Transverse colon (tissue), 4 donors: ENCODE measurements at regions not wholly inside any gene's neighbourhood (a gene's known extent, or its start where the extent isn't known, plus 50 kb on each side); places are given as distances from the start of the nearest gene placed in this dataset.

Experiments used
- DNase-seq: peaks from one replicate; pipeline ENCODE4 v3.0.0-alpha.2; 2019
- H3K27ac ChIP-seq, 4 donors: fragments of 200-600 bp; sonication (generic); 2 replicates each; pipeline ENCODE4 v1.5.1; 2016 to 2018; ENCODE audit warnings: inconsistent platforms in 4 of 4
- H3K27me3 ChIP-seq: fragments of 200-600 bp; sonication (generic); 2 replicates; pipeline ENCODE4 v1.5.1; 2017; ENCODE audit warnings: inconsistent platforms
- H3K36me3 ChIP-seq, 4 donors: fragments of 200-600 bp; sonication (generic); 2 replicates each; pipeline ENCODE4 v1.5.1; 2017 to 2019; ENCODE audit warnings: inconsistent platforms in 4 of 4
- H3K4me1 ChIP-seq, 4 donors: fragments of 200-600 bp; sonication (generic); 2 replicates each; pipeline ENCODE4 v1.5.1; 2017 to 2020; ENCODE audit warnings: inconsistent platforms in 4 of 4
- H3K4me3 ChIP-seq, 4 donors: fragments of 200-600 bp; sonication (generic); 1 replicate in 1 of 4; 2 replicates in 3 of 4; pipeline versions ENCODE4 v1.5.1 to v1.6.1; 2017 to 2019; ENCODE audit warnings: inconsistent platforms in 4 of 4
- H3K9me3 ChIP-seq, 2 donors: fragments of 200-600 bp; sonication (generic); 2 replicates each; pipeline ENCODE4 v1.5.1; 2017 to 2019; ENCODE audit warnings: inconsistent platforms in 2 of 2
- EP300 ChIP-seq: sonication (generic); formaldehyde crosslinking; IDR thresholded peaks from one replicate; pipeline ENCODE4 v1.6.1; 2017; ENCODE audit warnings: antibody characterized with exemption, low read depth
- POLR2A ChIP-seq: fragments of 450-650 bp; IDR thresholded peaks from one replicate; pipeline ENCODE4 v1.6.1; 2016; ENCODE audit warnings: antibody characterized with exemption, mild to moderate bottlenecking, moderate library complexity
- POLR2AphosphoS5 ChIP-seq, 3 donors: sonication (generic); formaldehyde crosslinking; IDR thresholded peaks; one replicate each; pipeline ENCODE4 v1.6.1; 2016; ENCODE audit warnings: antibody characterized with exemption in 3 of 3
- WGBS, 2 donors: methylation state at CpG; one replicate each; pipeline ENCODE4 v1.1.5; 2018; ENCODE audit warnings: low coverage in 1 of 2; 5-methylcytosine and 5-hydroxymethylcytosine counted together
- in situ Hi-C, 4 donors: fragments of 200-750 bp; cut with MboI; loops; one replicate each; pipeline versions ENCODE4 v1.15.0 to v1.15.1; 2017; ENCODE audit warnings: low sequenced_read_pairs in 3 of 4, low pct_ligation_motif_present in 1 of 4, low pct_unique_long_range_greater_than_20kb in 1 of 4
- intact Hi-C: fragments of 100-400 bp; cut with DNase I; formaldehyde crosslinking; loops from one replicate; pipeline ENCODE4 v1.15.1; 2023; ENCODE audit warnings: low total_unique reads
- TF ChIP-seq, protein P1 (sequence below), 5 experiments: fragments of 200-600 bp in 3 of 5; fragments of 450-650 bp in 2 of 5; sonication (generic) in 3 of 5; IDR thresholded peaks; 1 replicate in 2 of 5; 2 replicates in 3 of 5; pipeline ENCODE4 v1.5.1; 2016 to 2017; ENCODE audit warnings: antibody characterized with exemption in 5 of 5, inconsistent platforms in 3 of 5, mild to moderate bottlenecking in 2 of 5, moderate library complexity in 1 of 5

- Histone ChIP-seq H3K27ac (no peak overlapping the region), H3K4me1 (no peaks in the 10 kb centered on the region), H3K4me3 (no peak overlapping the region), H3K36me3 (no peaks in the 10 kb centered on the region), H3K27me3 (no peaks in the 10 kb centered on the region), H3K9me3 (no peaks in the 10 kb centered on the region)
- in situ Hi-C loops: no loop called here
- WGBS, 2 donors: 63% methylated on average over 19 of the region's 19 CpGs; no CpG with 5 or more reads in 1 of the 2 donors
- intact Hi-C loops: no loop called here
- TF ChIP-seq, protein P1, sequence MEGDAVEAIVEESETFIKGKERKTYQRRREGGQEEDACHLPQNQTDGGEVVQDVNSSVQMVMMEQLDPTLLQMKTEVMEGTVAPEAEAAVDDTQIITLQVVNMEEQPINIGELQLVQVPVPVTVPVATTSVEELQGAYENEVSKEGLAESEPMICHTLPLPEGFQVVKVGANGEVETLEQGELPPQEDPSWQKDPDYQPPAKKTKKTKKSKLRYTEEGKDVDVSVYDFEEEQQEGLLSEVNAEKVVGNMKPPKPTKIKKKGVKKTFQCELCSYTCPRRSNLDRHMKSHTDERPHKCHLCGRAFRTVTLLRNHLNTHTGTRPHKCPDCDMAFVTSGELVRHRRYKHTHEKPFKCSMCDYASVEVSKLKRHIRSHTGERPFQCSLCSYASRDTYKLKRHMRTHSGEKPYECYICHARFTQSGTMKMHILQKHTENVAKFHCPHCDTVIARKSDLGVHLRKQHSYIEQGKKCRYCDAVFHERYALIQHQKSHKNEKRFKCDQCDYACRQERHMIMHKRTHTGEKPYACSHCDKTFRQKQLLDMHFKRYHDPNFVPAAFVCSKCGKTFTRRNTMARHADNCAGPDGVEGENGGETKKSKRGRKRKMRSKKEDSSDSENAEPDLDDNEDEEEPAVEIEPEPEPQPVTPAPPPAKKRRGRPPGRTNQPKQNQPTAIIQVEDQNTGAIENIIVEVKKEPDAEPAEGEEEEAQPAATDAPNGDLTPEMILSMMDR (IDR thresholded peaks at IDR 0.05): no peak
- TF ChIP-seq EP300: no peak
- TF ChIP-seq POLR2A: no peak
- no peak for TF ChIP-seq POLR2AphosphoS5 (IDR thresholded peaks at IDR 0.05)
- no peak for DNase-seq
Measured at GRCh38 chr10:131841131-131841660, 59.6 kb upstream of the PPP2R2D start.

DNA sequence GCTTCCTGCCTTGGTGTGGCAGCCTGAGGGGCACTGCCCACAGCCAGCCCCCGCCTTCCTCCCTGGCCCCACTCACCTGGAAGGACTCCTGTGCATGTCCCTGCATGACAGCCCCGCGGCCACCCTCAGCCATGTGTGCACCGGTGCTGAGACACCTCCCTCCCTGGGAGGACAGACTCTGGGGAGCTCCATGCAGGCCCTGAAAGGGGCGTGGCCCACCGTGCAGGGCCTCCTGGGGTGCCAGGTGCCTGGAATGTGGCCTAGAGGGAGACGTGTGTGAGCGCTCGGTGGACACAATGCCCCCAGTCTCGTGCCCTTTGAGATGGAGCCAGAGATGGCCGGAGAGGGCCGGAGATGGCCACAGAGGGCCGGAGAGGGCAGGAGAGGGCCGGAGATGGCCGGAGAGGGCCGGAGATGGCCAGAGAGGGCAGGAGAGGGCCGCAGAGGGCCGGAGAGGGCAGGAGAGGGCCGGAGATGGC is 59.1 kb upstream of the PPP2R2D start:
- no peaks in the 10 kb centered on the region for H3K9me3 ChIP-seq
- intact Hi-C loops: no loop called here
- TF ChIP-seq POLR2AphosphoS5 (IDR thresholded peaks at IDR 0.05): no peak
- TF ChIP-seq EP300: no peak
- TF ChIP-seq POLR2A: no peak
- TF ChIP-seq, protein P1 (IDR thresholded peaks at IDR 0.05): no peak
- DNase-seq: no peak
- in situ Hi-C loops: no loop called here
- WGBS, 2 donors: 75 to 78% methylated on average over 5 to 19 of the region's 19 CpGs
- no peaks in the 10 kb centered on the region for H3K27me3 ChIP-seq
- no peaks in the 10 kb centered on the region for H3K36me3 ChIP-seq
- no peak overlapping the region for H3K27ac ChIP-seq
- no peak overlapping the region for H3K4me3 ChIP-seq
- H3K4me1 ChIP-seq: no peaks in the 10 kb centered on the region

GRCh38 chr10:131842351-131843088 is 58.3 kb upstream of the PPP2R2D start:
- no peaks in the 10 kb centered on the region for H3K9me3 ChIP-seq
- no peak for DNase-seq
- WGBS, 2 donors: 64 to 76% methylated on average over 3 to 14 of the region's 14 CpGs
- in situ Hi-C loops: no loop called here
- H3K36me3 ChIP-seq: no peaks in the 10 kb centered on the region
- TF ChIP-seq EP300 (no peak), POLR2AphosphoS5 (IDR thresholded peaks at IDR 0.05) (no peak), POLR2A (no peak)
- TF ChIP-seq, protein P1 (IDR thresholded peaks at IDR 0.05): no peak
- no peak overlapping the region for H3K4me3 ChIP-seq
- no peak overlapping the region for H3K27ac ChIP-seq
- H3K4me1 ChIP-seq: no peaks in the 10 kb centered on the region
- intact Hi-C loops: no loop called here
- H3K27me3 ChIP-seq: no peaks in the 10 kb centered on the region

GRCh38 chr10:131843089-131843595 is 57.7 kb upstream of the PPP2R2D start:
- H3K36me3 ChIP-seq: no peaks in the 10 kb centered on the region
- H3K27me3 ChIP-seq: no peaks in the 10 kb centered on the region
- no peak overlapping the region for H3K27ac ChIP-seq
- H3K4me3 ChIP-seq: no peak overlapping the region
- in situ Hi-C loops (no loop called here), intact Hi-C loops (no loop called here)
- 92% methylated on average over 8 of the region's 8 CpGs; no CpG with 5 or more reads in 1 of the 2 donors for WGBS, 2 donors
- no peaks in the 10 kb centered on the region for H3K4me1 ChIP-seq
- TF ChIP-seq, protein P1 (IDR thresholded peaks at IDR 0.05): no peak
- no peak for TF ChIP-seq POLR2AphosphoS5 (IDR thresholded peaks at IDR 0.05)
- DNase-seq: no peak
- no peaks in the 10 kb centered on the region for H3K9me3 ChIP-seq
